Tibial artery (tissue), 4 donors: ENCODE measurements at regions not wholly inside any gene's neighbourhood (a gene's known extent, or its start where the extent isn't known, plus 50 kb on each side); places are given as distances from the start of the nearest gene placed in this dataset.

Experiments used
- DNase-seq, 2 donors: peaks; one replicate each; pipeline ENCODE4 v3.0.0-alpha.2; 2019
- H3K27ac ChIP-seq, 2 donors: fragments of 200-600 bp; sonication (generic) in 1 of 2; 1 replicate in 1 of 2; 2 replicates in 1 of 2; pipeline ENCODE4 v1.5.1; 2018 to 2019; ENCODE audit warnings: mild to moderate bottlenecking in 1 of 2
- H3K27me3 ChIP-seq, 2 donors: fragments of 200-600 bp; sonication (generic) in 1 of 2; one replicate each; pipeline versions ENCODE4 v1.5.1 to v1.6.0; 2016 to 2019
- H3K36me3 ChIP-seq, 3 donors: fragments of 200-600 bp; sonication (generic) in 2 of 3; one replicate each; pipeline ENCODE4 v1.5.1; 2016 to 2019; ENCODE audit warnings: mild to moderate bottlenecking in 2 of 3
- H3K4me1 ChIP-seq, 4 donors: fragments of 200-600 bp; sonication (generic) in 2 of 4; 1 replicate in 3 of 4; 2 replicates in 1 of 4; pipeline ENCODE4 v1.5.1; 2016 to 2019
- H3K4me3 ChIP-seq, 2 donors: fragments of 200-600 bp; sonication (generic) in 1 of 2; 1 replicate in 1 of 2; 2 replicates in 1 of 2; pipeline ENCODE4 v1.5.1; 2018 to 2019; ENCODE audit warnings: mild to moderate bottlenecking in 2 of 2
- H3K9me3 ChIP-seq, 3 donors: fragments of 200-600 bp; sonication (generic) in 1 of 3; one replicate each; pipeline ENCODE4 v1.5.1; 2016 to 2019
- intact Hi-C: fragments of 100-400 bp; cut with DNase I; formaldehyde crosslinking; loops from one replicate; pipeline ENCODE4 v1.15.0; 2023; ENCODE audit warnings: low total_unique reads
- TF ChIP-seq, protein P1 (sequence below), 2 experiments: fragments of 200-600 bp in 1 of 2; fragments of 450-650 bp in 1 of 2; IDR thresholded peaks; one replicate each; pipeline ENCODE4 v1.5.1; 2017 to 2019; ENCODE audit warnings: antibody characterized with exemption in 2 of 2, mild to moderate bottlenecking in 1 of 2, moderate library complexity in 1 of 2

DNA sequence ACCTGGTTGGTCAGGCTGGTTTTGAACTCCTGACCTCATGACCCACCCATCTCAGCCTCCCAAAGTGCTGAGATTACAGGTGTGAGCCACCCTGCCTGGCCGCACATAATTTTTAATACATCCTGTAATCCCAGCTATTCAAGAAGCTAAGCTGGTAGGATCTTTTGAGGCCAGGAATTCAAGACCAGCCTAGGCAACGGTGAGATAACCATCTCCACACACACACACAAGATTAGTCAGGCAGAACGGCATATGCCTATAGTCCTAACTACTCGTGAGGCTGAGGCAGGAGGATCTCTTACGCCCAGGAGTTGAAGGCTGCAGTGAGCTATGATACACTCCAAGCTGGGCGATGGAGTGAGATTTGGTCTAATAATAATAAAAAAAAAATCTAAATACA, 212.4 kb upstream of the NEIL3 start:
- Histone ChIP-seq H3K9me3 (no peaks in the 10 kb centered on the region), H3K36me3 (no peaks in the 10 kb centered on the region), H3K4me3 (no peak overlapping the region), H3K4me1 (no peaks in the 10 kb centered on the region), H3K27ac (no peak overlapping the region), H3K27me3 (no peaks in the 10 kb centered on the region)
- no peak for DNase-seq
- intact Hi-C loops = no loop called here
- TF ChIP-seq, protein P1, sequence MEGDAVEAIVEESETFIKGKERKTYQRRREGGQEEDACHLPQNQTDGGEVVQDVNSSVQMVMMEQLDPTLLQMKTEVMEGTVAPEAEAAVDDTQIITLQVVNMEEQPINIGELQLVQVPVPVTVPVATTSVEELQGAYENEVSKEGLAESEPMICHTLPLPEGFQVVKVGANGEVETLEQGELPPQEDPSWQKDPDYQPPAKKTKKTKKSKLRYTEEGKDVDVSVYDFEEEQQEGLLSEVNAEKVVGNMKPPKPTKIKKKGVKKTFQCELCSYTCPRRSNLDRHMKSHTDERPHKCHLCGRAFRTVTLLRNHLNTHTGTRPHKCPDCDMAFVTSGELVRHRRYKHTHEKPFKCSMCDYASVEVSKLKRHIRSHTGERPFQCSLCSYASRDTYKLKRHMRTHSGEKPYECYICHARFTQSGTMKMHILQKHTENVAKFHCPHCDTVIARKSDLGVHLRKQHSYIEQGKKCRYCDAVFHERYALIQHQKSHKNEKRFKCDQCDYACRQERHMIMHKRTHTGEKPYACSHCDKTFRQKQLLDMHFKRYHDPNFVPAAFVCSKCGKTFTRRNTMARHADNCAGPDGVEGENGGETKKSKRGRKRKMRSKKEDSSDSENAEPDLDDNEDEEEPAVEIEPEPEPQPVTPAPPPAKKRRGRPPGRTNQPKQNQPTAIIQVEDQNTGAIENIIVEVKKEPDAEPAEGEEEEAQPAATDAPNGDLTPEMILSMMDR (IDR thresholded peaks at IDR 0.05) = no peak

DNA sequence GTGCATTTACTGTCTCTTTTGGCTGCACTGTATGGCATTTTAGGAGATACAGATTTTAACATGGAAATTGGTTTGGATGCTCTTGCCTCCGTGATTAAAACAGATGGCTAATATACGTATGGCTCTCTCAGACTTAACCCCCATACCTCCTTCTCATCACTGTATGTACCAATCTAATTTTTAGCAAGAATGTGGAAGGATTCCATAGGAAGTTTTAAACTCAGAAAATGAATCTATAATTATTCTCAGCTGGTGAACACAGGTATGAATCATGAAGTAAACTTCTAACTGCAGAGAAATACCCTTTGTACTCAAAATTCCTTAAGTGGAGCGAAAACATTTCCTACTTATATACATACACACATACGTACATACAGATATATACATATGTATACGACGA, 210.5 kb upstream of the NEIL3 start:
- no peak for DNase-seq
- Histone ChIP-seq H3K4me3 (no peak overlapping the region), H3K4me1 (no peaks in the 10 kb centered on the region), H3K27ac (no peak overlapping the region), H3K9me3 (no peaks in the 10 kb centered on the region), H3K36me3 (no peaks in the 10 kb centered on the region), H3K27me3 (no peaks in the 10 kb centered on the region)
- intact Hi-C loops = no loop called here
- TF ChIP-seq, protein P1 (IDR thresholded peaks at IDR 0.05) = no peak

DNA sequence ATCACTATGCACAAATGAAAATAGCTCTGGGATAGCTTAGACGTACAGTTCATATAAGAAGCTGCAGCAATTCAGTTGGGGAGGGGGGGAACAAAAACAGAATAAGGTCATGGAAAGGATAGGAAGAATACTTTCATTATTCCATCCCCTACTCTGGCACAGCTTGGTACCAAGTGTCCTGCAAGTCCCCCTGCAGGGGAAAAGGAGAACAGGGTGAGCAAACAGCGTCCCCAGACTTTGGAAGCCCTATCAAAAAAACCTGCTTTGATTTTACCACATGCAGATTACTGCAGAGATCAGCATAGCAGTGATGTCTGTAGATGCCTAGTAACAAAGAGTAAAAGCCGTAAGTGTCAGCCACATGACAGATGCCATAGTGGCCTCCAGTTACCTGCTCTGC, 209.4 kb upstream of the NEIL3 start:
- H3K4me3 ChIP-seq = no peak overlapping the region
- TF ChIP-seq, protein P1 (IDR thresholded peaks at IDR 0.05) = no peak
- H3K36me3 ChIP-seq = no peaks in the 10 kb centered on the region
- intact Hi-C loops = no loop called here
- no peak overlapping the region for H3K27ac ChIP-seq
- no peaks in the 10 kb centered on the region for H3K4me1 ChIP-seq
- no peaks in the 10 kb centered on the region for H3K27me3 ChIP-seq
- no peak for DNase-seq
- no peaks in the 10 kb centered on the region for H3K9me3 ChIP-seq

DNA sequence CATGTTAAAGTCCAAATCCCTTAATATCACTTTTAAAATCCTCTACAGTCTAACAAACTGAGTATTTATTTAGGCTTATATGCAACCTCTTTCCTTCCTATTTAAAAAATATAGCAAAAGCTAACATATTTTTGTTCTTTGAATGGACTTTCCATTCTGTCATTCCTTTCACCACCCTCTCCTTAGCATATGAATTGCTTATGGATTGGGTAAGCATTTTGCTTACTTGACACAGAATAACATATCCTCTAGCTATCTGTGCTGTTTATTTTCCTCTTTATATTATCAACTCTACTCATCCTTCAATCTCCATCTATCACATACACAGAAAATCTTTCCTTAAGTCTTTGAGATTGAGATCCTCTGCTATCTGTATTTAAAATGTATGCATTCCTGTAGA, 206.1 kb upstream of the NEIL3 start:
- DNase-seq = no peak
- H3K27me3 ChIP-seq = no peaks in the 10 kb centered on the region
- no peaks in the 10 kb centered on the region for H3K4me1 ChIP-seq
- TF ChIP-seq, protein P1 (IDR thresholded peaks at IDR 0.05) = no peak
- no peak overlapping the region for H3K4me3 ChIP-seq
- no peak overlapping the region for H3K27ac ChIP-seq
- intact Hi-C loops = no loop called here
- H3K9me3 ChIP-seq = no peaks in the 10 kb centered on the region
- no peaks in the 10 kb centered on the region for H3K36me3 ChIP-seq

DNA sequence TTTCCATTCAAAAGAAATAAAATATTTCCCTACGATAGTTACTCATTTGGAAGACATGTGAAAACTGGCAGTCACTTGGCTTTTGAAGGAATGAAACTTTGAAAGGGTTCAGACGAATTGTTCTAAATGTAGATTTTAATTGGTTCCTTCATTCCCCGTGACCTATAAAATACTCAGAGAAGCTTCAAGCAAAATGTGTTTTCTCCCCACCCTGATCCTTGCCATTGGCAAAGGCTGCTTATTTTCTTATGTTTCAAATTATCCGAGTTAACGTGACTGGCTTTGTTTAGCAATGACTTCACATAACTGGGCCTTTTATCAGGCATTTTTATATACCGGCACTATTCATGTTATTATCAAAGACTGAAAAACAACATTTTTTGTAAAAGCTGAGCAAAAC, 204.1 kb upstream of the NEIL3 start:
- Histone ChIP-seq H3K4me3 (no peak overlapping the region), H3K4me1 (no peaks in the 10 kb centered on the region), H3K27me3 (no peaks in the 10 kb centered on the region), H3K27ac (no peak overlapping the region), H3K36me3 (no peaks in the 10 kb centered on the region), H3K9me3 (no peaks in the 10 kb centered on the region)
- DNase-seq = no peak
- TF ChIP-seq, protein P1 (IDR thresholded peaks at IDR 0.05) = no peak
- intact Hi-C loops = no loop called here

DNA sequence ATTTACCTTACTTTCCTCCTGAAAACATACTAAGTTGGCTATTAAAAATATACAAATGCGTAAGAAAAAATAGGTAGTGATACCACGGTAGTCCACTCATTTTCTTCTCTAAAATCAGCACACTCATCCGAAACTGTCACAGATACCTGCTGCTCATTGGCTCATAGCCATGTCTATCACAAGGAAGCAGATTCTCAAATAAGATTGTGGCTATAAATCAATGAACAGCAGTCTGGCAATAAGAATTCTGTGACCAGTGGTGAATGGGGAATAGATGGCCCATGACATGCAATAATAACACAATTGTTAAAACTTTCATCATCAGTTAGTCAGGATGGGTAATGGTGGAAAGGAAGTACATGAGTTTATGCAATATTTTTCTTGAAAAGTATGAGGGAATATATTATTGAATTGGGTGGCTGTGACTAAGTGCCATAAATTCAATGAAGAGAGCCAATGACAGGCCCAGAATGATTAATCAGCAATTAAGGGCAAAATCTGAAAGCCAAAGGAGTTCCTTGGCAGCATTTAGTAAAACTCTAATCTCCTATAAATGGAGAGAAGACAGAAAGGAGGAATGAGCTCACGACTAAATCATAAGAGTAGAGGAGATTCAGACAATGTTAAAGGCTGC, 202.3 kb upstream of the NEIL3 start:
- Histone ChIP-seq H3K4me1 (no peaks in the 10 kb centered on the region), H3K9me3 (peaks cover 0 to 8% (median 5%) of the 10 kb centered on the region in 3 donors), H3K36me3 (no peaks in the 10 kb centered on the region), H3K27me3 (no peaks in the 10 kb centered on the region), H3K4me3 (no peak overlapping the region), H3K27ac (no peak overlapping the region)
- TF ChIP-seq, protein P1 (IDR thresholded peaks at IDR 0.05) = no peak
- no peak for DNase-seq
- intact Hi-C loops = no loop called here
